Loucy (cell line): ENCODE measurements at regions not wholly inside any gene's neighbourhood (a gene's known extent, or its start where the extent isn't known, plus 50 kb on each side); places are given as distances from the start of the nearest gene placed in this dataset.

Experiments
- H2AFZ ChIP-seq: fragments of 200-600 bp; sonication (generic); 2 replicates; pipeline ENCODE4 v1.6.0; 2016; ENCODE audit warnings: antibody characterized with exemption, mild to moderate bottlenecking, low read length, moderate library complexity
- H3F3A ChIP-seq: fragments of 200-600 bp; 2 replicates; pipeline ENCODE4 v1.6.0; 2016; ENCODE audit warnings: antibody characterized with exemption, low read depth, mild to moderate bottlenecking
- H3K27me3 ChIP-seq: fragments of 200-600 bp; sonication (generic); 2 replicates; pipeline ENCODE4 v1.6.1; 2014; ENCODE audit warnings: low read length, mild to moderate bottlenecking; ENCODE audit not compliant: insufficient read depth, poor library complexity, severe bottlenecking
- H3K36me3 ChIP-seq: fragments of 200-600 bp; sonication (generic); 2 replicates; pipeline ENCODE4 v1.6.1; 2016; ENCODE audit warnings: low read length; ENCODE audit not compliant: insufficient read depth
- H3K4me1 ChIP-seq: fragments of 200-600 bp; sonication (generic); 2 replicates; pipeline ENCODE4 v1.5.1; 2014; ENCODE audit warnings: low read length, mild to moderate bottlenecking; ENCODE audit not compliant: insufficient read depth, poor library complexity, severe bottlenecking
- H3K4me2 ChIP-seq: fragments of 200-600 bp; sonication (generic); 2 replicates; pipeline ENCODE4 v1.6.0; 2014; ENCODE audit warnings: antibody characterized with exemption, low read length, low read depth, mild to moderate bottlenecking; ENCODE audit not compliant: poor library complexity, severe bottlenecking
- H3K4me3 ChIP-seq: fragments of 200-600 bp; sonication (generic); 2 replicates; pipeline ENCODE4 v1.5.1; 2014; ENCODE audit warnings: low read length, mild to moderate bottlenecking, mixed read lengths; ENCODE audit not compliant: poor library complexity, severe bottlenecking
- H3K79me2 ChIP-seq: fragments of 200-600 bp; sonication (generic); 2 replicates; pipeline ENCODE4 v1.6.1; 2014; ENCODE audit warnings: low read length; ENCODE audit not compliant: insufficient read depth
- H3K9ac ChIP-seq: fragments of 200-600 bp; sonication (generic); 2 replicates; pipeline ENCODE4 v1.6.0; 2014; ENCODE audit warnings: mild to moderate bottlenecking, low read depth, low read length, moderate library complexity; ENCODE audit not compliant: poor library complexity, severe bottlenecking
- H3K9me2 ChIP-seq: fragments of 200-600 bp; sonication (generic); replicated peaks from 2 replicates; pipeline ENCODE4 v1.6.1; 2016; ENCODE audit warnings: low read depth, low read length, mixed read lengths
- H3K9me3 ChIP-seq: fragments of 200-600 bp; sonication (generic); 2 replicates; pipeline ENCODE4 v1.6.1; 2014; ENCODE audit warnings: mild to moderate bottlenecking, antibody characterized with exemption, low read length, low read depth; ENCODE audit not compliant: insufficient read depth
- H4K20me1 ChIP-seq: fragments of 200-600 bp; sonication (generic); 2 replicates; pipeline ENCODE4 v1.6.0; 2014; ENCODE audit warnings: antibody characterized with exemption, low read length, mild to moderate bottlenecking; ENCODE audit not compliant: insufficient read depth, poor library complexity, severe bottlenecking
- CTCF ChIP-seq: fragments of 200-600 bp; sonication (generic); conservative IDR thresholded peaks from 2 replicates; pipeline ENCODE4 v1.5.1; 2014; ENCODE audit warnings: mild to moderate bottlenecking, antibody characterized with exemption, low read length
- EZH2phosphoT487 ChIP-seq: fragments of 200-600 bp; IDR thresholded peaks from 2 replicates; pipeline ENCODE4 v1.6.1; 2018; ENCODE audit warnings: antibody characterized with exemption, mild to moderate bottlenecking, moderate library complexity, borderline replicate concordance

GRCh38 chr2:239693761-239694415 lies 293.1 kb upstream of the HDAC4 start:
- TF ChIP-seq CTCF (no peak), EZH2phosphoT487 (no peak)
- Histone ChIP-seq H2AFZ (no peak overlapping the region), H3K9me3 (no peaks in the 10 kb centered on the region; the same call in 1 of the 2 replicates), H4K20me1 (no peaks in the 10 kb centered on the region), H3K79me2 (no peaks in the 10 kb centered on the region), H3K9ac (no peak overlapping the region), H3K27me3 (no peaks in the 10 kb centered on the region), H3K4me3 (no peak overlapping the region), H3K4me1 (no peaks in the 10 kb centered on the region), H3K9me2 (no peaks in the 10 kb centered on the region), H3K4me2 (no peak overlapping the region), H3K36me3 (no peaks in the 10 kb centered on the region), H3F3A (no peaks in the 10 kb centered on the region)

- TF ChIP-seq CTCF, result no peak
- no peak for TF ChIP-seq EZH2phosphoT487
- H4K20me1 ChIP-seq, result no peaks in the 10 kb centered on the region
- H3K36me3 ChIP-seq, result no peaks in the 10 kb centered on the region
- H3K9me3 ChIP-seq, result no peaks in the 10 kb centered on the region; the same call in 1 of the 2 replicates
- H3F3A ChIP-seq, result no peaks in the 10 kb centered on the region
- no peaks in the 10 kb centered on the region for H3K4me1 ChIP-seq
- H3K4me2 ChIP-seq, result no peak overlapping the region
- no peak overlapping the region for H3K4me3 ChIP-seq
- no peaks in the 10 kb centered on the region for H3K9me2 ChIP-seq
- no peaks in the 10 kb centered on the region for H3K79me2 ChIP-seq
- no peak overlapping the region for H3K9ac ChIP-seq
- no peaks in the 10 kb centered on the region for H3K27me3 ChIP-seq
- no peak overlapping the region for H2AFZ ChIP-seq
Measured at GRCh38 chr2:239693330-239693729, 292.5 kb upstream of the HDAC4 start.

GRCh38 chr2:239692919-239693318 lies 292.1 kb upstream of the HDAC4 start:
- no peaks in the 10 kb centered on the region for H3K36me3 ChIP-seq
- no peak overlapping the region for H3K4me2 ChIP-seq
- no peak overlapping the region for H2AFZ ChIP-seq
- no peaks in the 10 kb centered on the region for H3K4me1 ChIP-seq
- H3K79me2 ChIP-seq, result no peaks in the 10 kb centered on the region
- no peaks in the 10 kb centered on the region for H3K9me2 ChIP-seq
- H3K9ac ChIP-seq, result no peak overlapping the region
- no peaks in the 10 kb centered on the region for H4K20me1 ChIP-seq
- no peaks in the 10 kb centered on the region; the same call in 1 of the 2 replicates for H3K9me3 ChIP-seq
- no peaks in the 10 kb centered on the region for H3F3A ChIP-seq
- H3K4me3 ChIP-seq, result no peak overlapping the region
- no peaks in the 10 kb centered on the region for H3K27me3 ChIP-seq
- no peak for TF ChIP-seq CTCF
- TF ChIP-seq EZH2phosphoT487, result no peak
